BJ (cell line): ENCODE measurements at regions not wholly inside any gene's neighbourhood (a gene's known extent, or its start where the extent isn't known, plus 50 kb on each side); places are given as distances from the start of the nearest gene placed in this dataset.

Source experiments
- CTCF ChIA-PET: fragments of 350-600 bp; formaldehyde crosslinking; extraction: SDS; loops from one replicate; lab custom pipeline; 2021; ENCODE audit warnings: antibody characterized with exemption, inconsistent platforms; lab: Yijun Ruan, JAX
- POLR2A ChIA-PET: fragments of 300-600 bp; sonication (Branson Sonifier 250); formaldehyde crosslinking; extraction: SDS; loops from one replicate; lab custom pipeline; 2021; ENCODE audit warnings: antibody characterized with exemption; lab: Charles Lee
- DNase-seq: peaks from one replicate; pipeline ENCODE4 v3.0.0-alpha.2; 2011; ENCODE audit warnings: low read depth
- H3K27me3 ChIP-seq: 2 replicates; pipeline ENCODE4 v1.6.0; 2011; ENCODE audit warnings: low read length; ENCODE audit not compliant: control insufficient read depth, insufficient read depth
- H3K36me3 ChIP-seq: 2 replicates; pipeline ENCODE4 v1.5.1; 2011; ENCODE audit warnings: low read length; ENCODE audit not compliant: control insufficient read depth, insufficient read depth
- H3K4me3 ChIP-seq: 2 replicates; pipeline ENCODE4 v1.5.1; 2011; ENCODE audit warnings: low read depth, mild to moderate bottlenecking, control low read depth, low read length
- TF ChIP-seq, protein P1 (sequence below): IDR thresholded peaks from 2 replicates; pipeline ENCODE4 v1.5.1; 2011; ENCODE audit warnings: low read depth, mild to moderate bottlenecking, control low read depth, inconsistent platforms, low read length, moderate library complexity; ENCODE audit not compliant: insufficient read depth

DNA sequence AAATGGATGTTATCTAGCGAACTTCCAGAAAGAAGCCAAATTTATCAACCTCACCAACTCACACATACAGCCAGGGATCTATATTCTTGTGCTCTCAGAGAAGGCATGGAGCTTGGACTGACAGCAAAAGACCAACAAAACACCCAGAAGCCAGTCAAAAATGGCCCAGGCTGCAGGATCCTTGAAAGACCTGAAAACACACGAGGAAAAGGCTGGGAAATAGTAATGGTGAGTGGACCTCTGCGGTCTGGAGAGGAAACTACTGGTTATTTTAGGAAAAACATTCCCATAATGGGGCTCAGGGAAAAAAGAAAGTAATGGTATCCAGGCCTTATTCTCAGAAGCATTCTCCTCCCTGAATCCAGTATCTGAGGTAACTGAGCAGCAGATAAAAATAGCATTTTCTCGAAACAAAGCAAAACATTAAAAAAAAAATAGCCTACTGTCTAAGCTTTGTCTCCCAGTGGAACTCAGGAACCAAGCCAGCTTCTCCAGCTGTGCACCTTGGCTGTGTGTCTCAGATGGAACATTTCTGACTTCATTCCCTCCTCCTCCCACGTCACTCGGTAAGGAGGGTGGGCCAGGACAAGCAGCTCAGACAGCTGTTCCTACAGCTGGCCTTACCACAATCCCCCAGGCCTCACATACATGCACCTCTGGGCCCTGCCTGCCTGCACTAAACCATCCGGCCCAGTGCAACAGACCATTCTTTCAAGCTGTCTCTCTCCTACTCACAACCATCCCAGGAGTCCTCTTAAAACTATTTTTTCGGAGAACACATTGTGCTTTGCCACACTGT, 249.9 kb downstream of the DAD1 start:
- no peak overlapping the region for H3K4me3 ChIP-seq
- no peaks in the 10 kb centered on the region for H3K36me3 ChIP-seq
- peaks cover 2% of the 10 kb centered on the region; the same call in 1 of the 2 replicates for H3K27me3 ChIP-seq
- TF ChIP-seq, protein P1, sequence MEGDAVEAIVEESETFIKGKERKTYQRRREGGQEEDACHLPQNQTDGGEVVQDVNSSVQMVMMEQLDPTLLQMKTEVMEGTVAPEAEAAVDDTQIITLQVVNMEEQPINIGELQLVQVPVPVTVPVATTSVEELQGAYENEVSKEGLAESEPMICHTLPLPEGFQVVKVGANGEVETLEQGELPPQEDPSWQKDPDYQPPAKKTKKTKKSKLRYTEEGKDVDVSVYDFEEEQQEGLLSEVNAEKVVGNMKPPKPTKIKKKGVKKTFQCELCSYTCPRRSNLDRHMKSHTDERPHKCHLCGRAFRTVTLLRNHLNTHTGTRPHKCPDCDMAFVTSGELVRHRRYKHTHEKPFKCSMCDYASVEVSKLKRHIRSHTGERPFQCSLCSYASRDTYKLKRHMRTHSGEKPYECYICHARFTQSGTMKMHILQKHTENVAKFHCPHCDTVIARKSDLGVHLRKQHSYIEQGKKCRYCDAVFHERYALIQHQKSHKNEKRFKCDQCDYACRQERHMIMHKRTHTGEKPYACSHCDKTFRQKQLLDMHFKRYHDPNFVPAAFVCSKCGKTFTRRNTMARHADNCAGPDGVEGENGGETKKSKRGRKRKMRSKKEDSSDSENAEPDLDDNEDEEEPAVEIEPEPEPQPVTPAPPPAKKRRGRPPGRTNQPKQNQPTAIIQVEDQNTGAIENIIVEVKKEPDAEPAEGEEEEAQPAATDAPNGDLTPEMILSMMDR, result no peak
- DNase-seq, result no peak
- POLR2A ChIA-PET, result no interaction called here
- CTCF ChIA-PET, result interaction anchor here (1.1 kb wide), 1 partner anchor 12 kb away, joined by 4 read pairs; no protein-coding TSS in a partner anchor

DNA sequence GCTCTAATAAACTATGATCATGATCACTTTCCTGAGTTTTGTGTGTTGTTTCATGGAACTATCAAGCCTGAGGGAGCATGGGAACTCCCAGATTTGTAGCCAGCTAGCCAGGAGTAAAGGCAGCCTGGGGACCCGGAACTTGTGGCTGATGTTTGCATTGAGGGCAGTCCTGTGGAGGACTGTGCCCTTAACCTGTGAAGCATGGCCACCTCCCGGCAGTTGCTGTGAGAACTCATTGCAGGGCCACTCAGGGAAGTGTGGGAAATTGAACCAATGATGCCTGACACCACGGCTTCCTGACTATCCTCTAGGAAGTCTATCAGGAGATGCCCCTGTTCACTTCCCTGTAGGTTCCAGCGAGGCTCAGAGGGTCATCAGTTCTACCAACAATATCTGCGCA, 250.6 kb downstream of the DAD1 start:
- CTCF ChIA-PET, result interaction anchor here (0.9 to 1.4 kb wide), 2 partner anchors 18 to 35 kb away, joined by 3 read pairs; no protein-coding TSS in a partner anchor

DNA sequence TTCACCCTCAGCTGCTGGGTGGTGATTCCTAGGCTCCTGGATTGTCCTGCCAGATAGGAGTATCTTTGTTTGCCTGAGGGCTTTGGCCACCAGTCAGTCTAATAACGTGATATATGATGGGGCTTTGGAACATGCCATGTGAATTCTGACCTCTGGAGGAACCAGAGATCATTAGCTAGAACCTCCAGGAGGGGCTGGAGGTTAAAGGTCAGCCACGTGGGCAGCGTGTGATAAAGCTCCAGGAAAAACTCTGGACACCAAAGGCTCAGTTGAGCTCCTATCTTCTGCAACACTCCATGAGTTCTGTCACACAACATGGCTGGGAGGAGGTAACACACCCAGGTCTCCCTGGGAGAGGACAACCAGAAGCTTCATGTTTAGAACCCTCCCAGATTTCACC, 251.1 kb downstream of the DAD1 start:
- H3K27me3 ChIP-seq, result peaks cover 2% of the 10 kb centered on the region; the same call in 1 of the 2 replicates
- TF ChIP-seq, protein P1, result no peak
- ChIA-PET CTCF (interaction anchor here (0.9 to 1.4 kb wide), 2 partner anchors 17 to 36 kb away, joined by 3 read pairs; no protein-coding TSS in a partner anchor), POLR2A (no interaction called here)
- H3K4me3 ChIP-seq, result no peak overlapping the region
- DNase-seq, result no peak
- no peaks in the 10 kb centered on the region for H3K36me3 ChIP-seq

More for the DNA sequence above, 250.6 kb downstream of the DAD1 start:
- Histone ChIP-seq H3K4me3 (no peak overlapping the region), H3K27me3 (peaks cover 2% of the 10 kb centered on the region; the same call in 1 of the 2 replicates), H3K36me3 (no peaks in the 10 kb centered on the region)
- TF ChIP-seq, protein P1, result no peak
- POLR2A ChIA-PET, result no interaction called here
- DNase-seq, result no peak

DNA sequence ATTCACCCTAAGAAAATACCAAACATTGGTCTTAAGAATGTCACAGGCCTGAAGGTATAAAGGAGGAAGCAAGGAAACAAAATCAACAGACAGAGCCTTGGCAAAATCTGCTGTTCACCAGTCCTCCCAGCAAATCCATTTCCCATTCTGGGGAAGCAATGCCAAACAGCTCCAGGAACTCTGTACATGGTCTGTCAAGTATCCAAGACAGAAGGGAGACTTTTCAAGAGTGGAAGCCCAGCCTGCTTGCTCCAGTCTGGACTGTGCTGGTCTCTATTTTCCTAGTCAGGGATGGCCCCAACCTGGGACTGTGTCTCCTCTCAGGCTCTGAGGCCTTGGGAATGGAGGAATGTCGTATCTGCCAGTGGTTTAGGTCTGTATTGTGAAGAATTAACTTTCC, 251.5 kb downstream of the DAD1 start:
- DNase-seq, result no peak
- TF ChIP-seq, protein P1, result no peak
- CTCF ChIA-PET, result interaction anchor here (0.9 to 1.4 kb wide), 2 partner anchors 17 to 36 kb away, joined by 3 read pairs; no protein-coding TSS in a partner anchor
- POLR2A ChIA-PET, result no interaction called here
- peaks cover 2% of the 10 kb centered on the region; the same call in 1 of the 2 replicates for H3K27me3 ChIP-seq
- H3K4me3 ChIP-seq, result no peak overlapping the region
- no peaks in the 10 kb centered on the region for H3K36me3 ChIP-seq

DNA sequence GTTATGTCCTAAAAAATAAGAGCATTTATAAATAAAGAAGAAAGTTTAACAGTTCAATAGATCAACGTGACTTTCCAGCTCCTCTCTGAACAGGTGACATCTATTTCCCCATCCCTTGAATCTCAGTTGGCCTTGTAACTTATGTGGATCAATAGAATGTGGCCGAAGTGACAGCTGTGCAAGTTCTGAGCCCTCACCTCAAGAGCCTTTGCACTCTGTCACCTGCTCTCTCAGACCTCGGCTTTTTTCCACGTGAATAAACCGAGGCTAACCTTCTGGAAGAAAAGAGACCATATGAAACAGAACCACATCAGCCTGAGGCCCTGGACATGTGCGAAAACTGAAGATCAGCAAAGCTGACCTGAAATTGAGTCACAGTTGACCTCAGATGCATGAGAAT, 253.0 kb downstream of the DAD1 start:
- ChIA-PET POLR2A (no interaction called here), CTCF (no interaction called here)
- TF ChIP-seq, protein P1, result no peak
- no peaks in the 10 kb centered on the region for H3K36me3 ChIP-seq
- H3K4me3 ChIP-seq, result no peak overlapping the region
- DNase-seq, result no peak
- peaks cover 2% of the 10 kb centered on the region; the same call in 1 of the 2 replicates for H3K27me3 ChIP-seq
